GM10248 (cell line): ENCODE measurements at regions not wholly inside any gene's neighbourhood (a gene's known extent, or its start where the extent isn't known, plus 50 kb on each side); places are given as distances from the start of the nearest gene placed in this dataset.

ENCODE experiments used
- CTCF ChIA-PET: fragments of 300-600 bp; sonication (Branson Sonifier 250); formaldehyde crosslinking; extraction: SDS; loops from one replicate; lab custom pipeline; 2021; ENCODE audit warnings: antibody characterized with exemption; lab: Yijun Ruan, JAX
- POLR2A ChIA-PET: fragments of 350-650 bp; sonication (Branson Sonifier 250); formaldehyde crosslinking; extraction: SDS; loops from one replicate; lab custom pipeline; 2020; ENCODE audit warnings: antibody characterized with exemption; lab: Yijun Ruan, JAX
- DNase-seq: peaks from one replicate; pipeline ENCODE4 v3.0.0; 2012; ENCODE audit errors: extremely low spot score
- TF ChIP-seq, protein P1 (sequence below): IDR thresholded peaks from 2 replicates; pipeline ENCODE4 v1.5.1; 2012; ENCODE audit warnings: mild to moderate bottlenecking, low read depth; ENCODE audit errors: extremely low read depth, missing control alignments, control extremely low read depth

- ChIA-PET POLR2A (no interaction called here), CTCF (no interaction called here)
- no peak for DNase-seq
- TF ChIP-seq, protein P1, sequence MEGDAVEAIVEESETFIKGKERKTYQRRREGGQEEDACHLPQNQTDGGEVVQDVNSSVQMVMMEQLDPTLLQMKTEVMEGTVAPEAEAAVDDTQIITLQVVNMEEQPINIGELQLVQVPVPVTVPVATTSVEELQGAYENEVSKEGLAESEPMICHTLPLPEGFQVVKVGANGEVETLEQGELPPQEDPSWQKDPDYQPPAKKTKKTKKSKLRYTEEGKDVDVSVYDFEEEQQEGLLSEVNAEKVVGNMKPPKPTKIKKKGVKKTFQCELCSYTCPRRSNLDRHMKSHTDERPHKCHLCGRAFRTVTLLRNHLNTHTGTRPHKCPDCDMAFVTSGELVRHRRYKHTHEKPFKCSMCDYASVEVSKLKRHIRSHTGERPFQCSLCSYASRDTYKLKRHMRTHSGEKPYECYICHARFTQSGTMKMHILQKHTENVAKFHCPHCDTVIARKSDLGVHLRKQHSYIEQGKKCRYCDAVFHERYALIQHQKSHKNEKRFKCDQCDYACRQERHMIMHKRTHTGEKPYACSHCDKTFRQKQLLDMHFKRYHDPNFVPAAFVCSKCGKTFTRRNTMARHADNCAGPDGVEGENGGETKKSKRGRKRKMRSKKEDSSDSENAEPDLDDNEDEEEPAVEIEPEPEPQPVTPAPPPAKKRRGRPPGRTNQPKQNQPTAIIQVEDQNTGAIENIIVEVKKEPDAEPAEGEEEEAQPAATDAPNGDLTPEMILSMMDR: no peak
These were observed 515.8 kb upstream of the MKI67 start for GRCh38 chr10:128642023-128642422.

DNA sequence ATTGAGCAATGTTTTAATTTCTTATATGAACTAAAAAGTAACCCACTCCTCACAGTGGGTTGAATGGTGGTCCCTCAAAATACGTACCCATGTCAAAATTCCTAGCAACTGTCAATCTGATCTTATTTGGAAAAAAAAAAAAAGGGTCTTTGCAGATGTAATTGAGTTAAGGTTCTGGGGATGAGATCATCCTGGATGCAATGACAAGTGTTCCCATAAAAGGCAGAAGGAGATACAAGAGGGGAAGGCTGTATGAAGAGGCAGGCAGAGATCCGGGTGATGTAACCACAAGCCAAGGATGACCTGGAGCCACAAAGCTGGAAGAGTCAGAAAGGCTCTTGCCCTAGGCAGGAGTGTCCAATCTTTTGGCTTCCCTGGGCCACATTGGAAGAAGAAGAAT lies 516.3 kb upstream of the MKI67 start:
- no peak for DNase-seq
- POLR2A ChIA-PET: no interaction called here
- TF ChIP-seq, protein P1: no peak
- CTCF ChIA-PET: no interaction called here

DNA sequence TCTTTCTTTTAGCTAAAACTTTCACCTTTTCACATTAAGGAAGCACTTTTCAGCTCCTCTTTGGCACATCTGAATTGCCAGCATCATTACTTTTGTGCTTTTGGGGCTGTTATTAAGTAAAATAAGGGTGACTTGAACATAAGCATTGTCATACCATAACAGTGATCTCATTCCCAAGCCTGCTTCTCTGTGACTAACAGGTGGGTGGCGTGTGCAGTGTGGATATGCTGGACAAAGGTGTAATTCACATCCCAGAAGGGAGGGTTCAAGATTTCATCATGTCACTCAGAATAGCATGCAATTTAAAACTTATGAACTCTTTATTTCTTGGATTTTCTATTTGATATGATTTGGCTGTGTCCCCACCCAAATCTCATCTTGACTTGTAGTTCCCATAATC lies 517.4 kb upstream of the MKI67 start:
- DNase-seq: no peak
- POLR2A ChIA-PET: no interaction called here
- CTCF ChIA-PET: no interaction called here
- TF ChIP-seq, protein P1: no peak

DNA sequence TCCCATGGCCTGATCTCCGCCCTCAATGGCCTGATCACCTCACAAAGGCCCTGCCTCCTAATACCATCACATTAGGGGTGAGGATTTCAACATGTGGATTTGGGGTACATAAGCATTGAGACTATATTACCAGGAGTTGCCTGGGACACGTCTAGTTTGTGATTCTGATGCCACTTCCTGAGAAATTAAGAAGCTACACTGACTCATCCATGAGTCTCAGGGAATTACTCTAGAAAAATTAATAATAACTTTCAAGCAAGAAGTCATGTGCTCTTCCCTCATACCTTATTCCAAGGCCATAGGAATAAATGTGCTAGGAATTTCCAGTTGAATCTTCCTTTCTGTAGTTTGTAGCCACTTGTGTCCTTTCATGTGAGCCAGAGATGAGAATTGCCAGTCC lies 519.3 kb upstream of the MKI67 start:
- DNase-seq: no peak
- ChIA-PET POLR2A (no interaction called here), CTCF (no interaction called here)
- TF ChIP-seq, protein P1: no peak

DNA sequence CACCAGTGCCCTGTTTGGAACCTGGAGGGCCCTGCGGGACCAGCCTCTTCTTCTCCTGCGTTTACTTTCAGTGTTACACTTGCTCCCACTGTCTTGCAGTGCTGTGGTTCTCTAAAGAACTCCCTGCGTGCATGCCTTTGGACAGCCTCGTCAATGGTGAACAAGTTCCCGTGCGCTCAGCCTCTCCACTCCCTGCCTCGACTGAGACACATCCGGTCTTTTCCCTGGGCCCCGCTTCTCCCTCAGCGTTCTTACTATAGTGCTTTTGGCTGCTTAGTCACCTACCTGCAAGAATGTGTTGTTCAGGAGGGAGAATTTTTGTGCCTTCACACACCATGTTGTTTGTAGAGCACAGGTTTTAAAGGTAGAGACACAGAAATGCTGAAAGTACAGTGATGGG lies 520.7 kb upstream of the MKI67 start:
- ChIA-PET CTCF (no interaction called here), POLR2A (no interaction called here)
- no peak for DNase-seq
- TF ChIP-seq, protein P1: no peak

DNA sequence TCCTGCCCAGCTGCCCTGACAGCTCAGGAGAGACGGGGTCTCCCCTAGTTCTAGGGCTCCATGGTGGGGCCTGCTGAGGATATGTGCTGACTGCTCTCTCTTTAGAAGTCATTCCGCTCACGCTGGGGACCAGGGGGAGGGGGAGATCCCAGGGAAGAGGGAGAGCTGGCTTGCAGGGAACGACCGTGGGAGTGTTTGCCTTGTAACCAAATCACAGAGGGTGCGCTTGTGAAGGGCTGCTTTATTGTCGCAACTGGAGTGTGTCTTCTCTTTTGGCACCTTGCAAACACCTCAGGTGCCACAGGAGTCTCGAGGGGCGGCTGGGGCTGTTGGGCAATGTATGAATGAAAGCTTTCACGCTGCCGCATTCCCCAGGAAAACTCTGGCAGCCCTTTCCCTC lies 531.3 kb upstream of the MKI67 start:
- TF ChIP-seq, protein P1: no peak
- ChIA-PET POLR2A (no interaction called here), CTCF (no interaction called here)
- no peak for DNase-seq

DNA sequence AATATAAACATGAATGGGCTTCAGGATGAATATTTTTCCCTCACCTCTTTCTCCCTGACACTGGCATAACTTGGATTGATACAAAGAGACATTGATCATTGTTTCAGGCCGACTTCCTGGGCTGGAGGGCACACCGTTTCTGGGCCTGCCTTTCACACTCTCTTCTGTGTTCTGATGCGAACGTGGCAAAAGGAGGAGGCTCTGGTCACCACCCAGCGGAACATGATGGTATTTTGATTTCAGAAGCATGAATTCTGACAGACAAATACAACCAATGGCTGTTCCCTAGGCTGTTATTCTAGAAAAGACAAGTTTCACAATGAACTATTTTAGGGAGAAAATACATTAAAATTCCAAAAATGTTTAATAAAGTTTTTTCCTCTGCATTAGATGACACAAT lies 534.5 kb upstream of the MKI67 start:
- TF ChIP-seq, protein P1: no peak
- POLR2A ChIA-PET: no interaction called here
- CTCF ChIA-PET: no interaction called here
- DNase-seq: no peak
